ENCODE measurements at regions not wholly inside any gene's neighbourhood (a gene's known extent, or its start where the extent isn't known, plus 50 kb on each side); places are given as distances from the start of the nearest gene placed in this dataset.

DNA sequence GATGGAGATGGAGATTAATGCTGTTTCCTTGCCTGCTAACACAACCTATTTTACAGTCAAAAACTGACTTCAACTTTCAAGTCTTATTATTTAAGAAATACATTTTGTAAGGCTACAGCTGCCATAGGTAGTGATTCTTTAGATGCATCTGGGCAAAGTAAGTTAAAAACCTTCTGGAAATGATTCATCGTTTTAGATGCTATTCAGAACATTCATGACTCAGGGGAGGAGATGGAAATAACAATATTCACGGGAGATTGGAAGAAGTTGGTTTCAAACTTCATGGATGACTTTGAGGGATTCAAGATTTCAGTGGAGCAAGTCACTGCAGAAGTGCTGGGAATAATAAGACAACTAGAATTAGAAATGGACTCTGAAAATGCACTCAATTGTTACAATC, 174.9 kb upstream of the GGTLC1 start:
- H3K9me3 ChIP-seq: no peaks in the 10 kb centered on the region
- no peaks in the 10 kb centered on the region for H3K27me3 ChIP-seq (ENCODE audit: insufficient read depth in 3 of 3, low read length in 2 of 3)
- intact Hi-C loops (cut with DNase I): loop anchor here in 1 of 2 donors (5.0 kb wide), 1 partner anchor 754 kb away; no protein-coding TSS in a partner anchor
- H3K27ac ChIP-seq: no peak overlapping the region
- no peaks in the 10 kb centered on the region for H3K4me1 ChIP-seq
- no peak overlapping the region for H3K4me3 ChIP-seq
- WGBS, 3 donors: 76 to 85% (median 76%) methylated on average over 2 of the region's 2 CpGs
- ATAC-seq (no peak), DNase-seq (no peak)
- TF ChIP-seq, protein P1, sequence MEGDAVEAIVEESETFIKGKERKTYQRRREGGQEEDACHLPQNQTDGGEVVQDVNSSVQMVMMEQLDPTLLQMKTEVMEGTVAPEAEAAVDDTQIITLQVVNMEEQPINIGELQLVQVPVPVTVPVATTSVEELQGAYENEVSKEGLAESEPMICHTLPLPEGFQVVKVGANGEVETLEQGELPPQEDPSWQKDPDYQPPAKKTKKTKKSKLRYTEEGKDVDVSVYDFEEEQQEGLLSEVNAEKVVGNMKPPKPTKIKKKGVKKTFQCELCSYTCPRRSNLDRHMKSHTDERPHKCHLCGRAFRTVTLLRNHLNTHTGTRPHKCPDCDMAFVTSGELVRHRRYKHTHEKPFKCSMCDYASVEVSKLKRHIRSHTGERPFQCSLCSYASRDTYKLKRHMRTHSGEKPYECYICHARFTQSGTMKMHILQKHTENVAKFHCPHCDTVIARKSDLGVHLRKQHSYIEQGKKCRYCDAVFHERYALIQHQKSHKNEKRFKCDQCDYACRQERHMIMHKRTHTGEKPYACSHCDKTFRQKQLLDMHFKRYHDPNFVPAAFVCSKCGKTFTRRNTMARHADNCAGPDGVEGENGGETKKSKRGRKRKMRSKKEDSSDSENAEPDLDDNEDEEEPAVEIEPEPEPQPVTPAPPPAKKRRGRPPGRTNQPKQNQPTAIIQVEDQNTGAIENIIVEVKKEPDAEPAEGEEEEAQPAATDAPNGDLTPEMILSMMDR (IDR thresholded peaks at IDR 0.05): no peak
- H3K36me3 ChIP-seq (ENCODE audit: insufficient read depth in 1 of 2, low read depth in 1 of 2): no peaks in the 10 kb centered on the region

DNA sequence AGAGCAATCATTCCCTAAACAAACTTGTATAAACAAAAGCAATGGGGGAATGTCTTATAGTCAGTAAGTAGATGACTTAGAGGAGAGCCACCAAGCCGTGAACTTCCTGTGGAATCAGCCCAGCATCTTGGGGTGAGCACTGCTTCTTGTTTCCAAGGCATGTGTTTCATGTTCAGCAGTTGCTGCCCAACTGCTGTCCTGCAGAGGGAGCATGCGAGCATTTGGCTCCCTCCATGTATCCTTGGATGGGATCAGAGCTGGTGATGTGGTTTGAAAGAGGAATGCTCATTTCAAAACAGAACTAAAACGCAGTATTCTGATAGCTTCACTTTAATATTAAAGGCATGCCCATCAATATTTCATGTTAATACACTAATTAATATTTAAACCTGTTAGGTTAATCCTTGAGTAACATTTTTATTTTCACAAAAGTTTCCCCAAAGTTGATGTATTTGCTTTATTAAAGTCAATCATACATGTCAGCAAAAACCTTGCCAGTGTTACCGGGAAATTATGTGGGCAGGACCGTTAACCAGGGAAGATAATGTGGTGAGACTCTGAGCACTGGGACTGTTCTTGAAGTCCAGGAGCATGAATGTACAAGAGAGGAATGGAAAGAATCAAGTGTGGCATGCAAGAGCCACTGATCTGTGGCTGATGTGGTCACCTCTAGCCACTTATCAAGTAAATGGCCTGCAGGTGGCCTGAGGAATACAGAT, 172.1 kb upstream of the GGTLC1 start:
- no peak overlapping the region for H3K27ac ChIP-seq
- H3K4me1 ChIP-seq: no peaks in the 10 kb centered on the region
- H3K27me3 ChIP-seq (ENCODE audit: insufficient read depth in 3 of 3, low read length in 2 of 3): no peaks in the 10 kb centered on the region
- WGBS, 3 donors: 7 to 15% (median 12%) methylated on average over 5 of the region's 5 CpGs
- DNase-seq (peak; percentile 28 to 64), ATAC-seq (no peak)
- intact Hi-C loops (cut with DNase I): loop anchor here in 1 of 2 donors (5.0 kb wide), 1 partner anchor 757 kb away; no protein-coding TSS in a partner anchor
- no peaks in the 10 kb centered on the region for H3K9me3 ChIP-seq
- H3K4me3 ChIP-seq: no peak overlapping the region
- TF ChIP-seq, protein P1 (IDR thresholded peaks at IDR 0.05): peak; percentile 54
- H3K36me3 ChIP-seq (ENCODE audit: insufficient read depth in 1 of 2, low read depth in 1 of 2): no peaks in the 10 kb centered on the region

DNA sequence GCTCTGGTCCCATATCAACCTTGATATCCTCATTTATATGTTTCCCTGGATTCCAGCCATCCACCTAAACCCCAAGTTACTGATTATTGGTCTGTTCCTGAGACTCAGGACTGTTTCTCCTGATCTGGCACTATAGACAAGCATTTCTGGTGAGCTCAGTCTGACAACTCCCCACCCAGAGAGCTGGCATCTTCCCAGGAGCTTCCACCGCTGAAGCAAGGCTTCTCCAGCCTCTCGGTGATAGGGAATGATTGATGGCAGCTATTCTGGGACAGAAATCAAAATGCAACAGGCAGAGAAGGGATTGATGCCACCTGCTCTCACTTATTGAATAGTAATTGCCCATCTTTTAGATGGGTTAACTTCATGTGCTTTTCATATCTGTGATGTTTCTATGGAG, 169.7 kb upstream of the GGTLC1 start:
- no peaks in the 10 kb centered on the region for H3K4me1 ChIP-seq
- no peak for ATAC-seq
- intact Hi-C loops (cut with DNase I): no loop called here
- H3K9me3 ChIP-seq: no peaks in the 10 kb centered on the region
- TF ChIP-seq, protein P1 (IDR thresholded peaks at IDR 0.05): no peak
- H3K36me3 ChIP-seq (ENCODE audit: insufficient read depth in 1 of 2, low read depth in 1 of 2): no peaks in the 10 kb centered on the region
- WGBS, 3 donors: 6 to 21% (median 19%) methylated on average over 2 of the region's 2 CpGs
- no peak overlapping the region for H3K4me3 ChIP-seq
- no peaks in the 10 kb centered on the region for H3K27me3 ChIP-seq (ENCODE audit: insufficient read depth in 3 of 3, low read length in 2 of 3)
- no peak for DNase-seq
- no peak overlapping the region for H3K27ac ChIP-seq

DNA sequence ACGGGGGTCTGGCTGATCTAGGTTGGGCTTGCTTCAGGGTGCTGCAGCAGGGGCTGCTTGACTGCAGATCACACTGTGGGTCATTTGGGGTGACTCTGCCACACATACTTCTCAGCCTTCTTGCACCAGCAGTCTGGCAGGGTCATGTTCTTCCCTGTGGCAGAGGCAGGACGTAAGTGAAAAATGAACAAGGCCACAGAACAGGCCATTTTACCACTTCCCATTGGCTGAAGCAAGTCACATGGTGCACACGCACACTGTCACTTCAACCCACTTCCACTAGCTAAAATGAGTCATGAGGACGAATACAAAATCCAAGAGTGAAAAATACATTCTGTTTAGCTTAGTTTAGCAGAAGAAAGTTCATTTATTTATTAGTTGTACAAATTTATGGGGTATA, 168.6 kb upstream of the GGTLC1 start:
- TF ChIP-seq, protein P1 (IDR thresholded peaks at IDR 0.05): no peak
- WGBS, 3 donors: 81 to 84% (median 81%) methylated on average over 4 of the region's 4 CpGs
- Histone ChIP-seq H3K36me3 (ENCODE audit: insufficient read depth in 1 of 2, low read depth in 1 of 2) (no peaks in the 10 kb centered on the region), H3K27me3 (ENCODE audit: insufficient read depth in 3 of 3, low read length in 2 of 3) (no peaks in the 10 kb centered on the region), H3K4me3 (no peak overlapping the region), H3K4me1 (no peaks in the 10 kb centered on the region), H3K9me3 (no peaks in the 10 kb centered on the region), H3K27ac (no peak overlapping the region)
- DNase-seq: no peak
- no peak for ATAC-seq
- intact Hi-C loops (cut with DNase I): no loop called here
